ENCODE measurements at regions not wholly inside any gene's neighbourhood (a gene's known extent, or its start where the extent isn't known, plus 50 kb on each side); places are given as distances from the start of the nearest gene placed in this dataset.
A peak's percentile ranks its signal among the peaks of the same experiment; 100 is the strongest.

DNA sequence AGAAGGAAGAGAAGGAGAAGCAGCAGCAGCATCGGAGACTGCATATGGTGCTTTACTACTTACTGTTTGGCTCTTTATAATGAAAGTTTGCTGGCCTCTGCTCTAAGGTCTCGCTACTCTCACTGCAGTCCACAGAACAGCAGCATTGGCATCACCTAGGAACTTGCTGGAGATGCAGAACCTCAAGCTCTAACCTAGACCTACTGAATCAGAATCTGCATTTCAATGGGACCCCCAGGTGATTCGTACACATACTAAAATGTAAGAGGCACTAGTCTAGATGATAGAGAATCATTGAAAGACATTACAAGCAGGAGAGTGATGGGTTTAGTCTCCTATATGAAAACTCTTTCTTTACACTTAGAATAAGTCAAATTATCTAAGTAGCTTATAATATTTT, 270.6 kb downstream of the KLF5 start:
- Histone ChIP-seq H3K27ac (no peak overlapping the region), H3K27me3 (no peaks in the 10 kb centered on the region), H3K9me2 (replicated peaks; ENCODE audit: insufficient read depth) (no peaks in the 10 kb centered on the region), H3K79me2 (no peaks in the 10 kb centered on the region), H4K20me1 (ENCODE audit: insufficient read depth, poor library complexity, severe bottlenecking) (no peaks in the 10 kb centered on the region), H3K36me3 (replicated peaks; ENCODE audit: insufficient read depth, low read depth) (no peaks in the 10 kb centered on the region), H3K4me1 (ENCODE audit: insufficient read depth) (peaks cover 10% of the 10 kb centered on the region), H3K4me2 (no peak overlapping the region), H3K4me3 (no peak overlapping the region), H3K9me3 (ENCODE audit: low read depth) (no peaks in the 10 kb centered on the region), H2AFZ (no peak overlapping the region)
- DNase-seq (ENCODE audit: low spot score), result no peak
- no peak for TF ChIP-seq EZH2phosphoT487 (IDR thresholded peaks at IDR 0.05; ENCODE audit: low read depth, severe bottlenecking, unreplicated experiment)
- WGBS (ENCODE audit: low lambda C conversion rate, missing lambda C conversion rate), result 80% methylated on average over 3 of the region's 3 CpGs

DNA sequence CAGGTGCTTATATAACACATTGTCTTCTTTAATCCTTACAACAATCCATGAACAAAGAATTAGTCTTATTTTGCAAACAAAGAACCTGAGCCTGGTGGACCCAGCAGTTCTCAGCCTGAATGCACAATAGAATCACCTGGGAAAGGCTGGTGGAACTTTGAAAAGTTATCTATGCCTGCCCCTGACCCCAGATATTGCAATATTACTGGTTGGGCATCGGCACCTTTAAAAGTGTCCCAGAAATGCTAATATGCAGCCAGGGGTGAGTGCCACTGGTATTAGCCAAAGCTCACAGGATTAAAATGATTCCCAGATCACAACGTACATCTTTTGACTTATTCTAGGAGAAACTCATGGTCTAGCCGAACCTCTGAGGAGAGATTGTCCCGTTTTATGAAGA, 268.8 kb downstream of the KLF5 start:
- Histone ChIP-seq H3K9me2 (replicated peaks; ENCODE audit: insufficient read depth) (no peaks in the 10 kb centered on the region), H3K27me3 (no peaks in the 10 kb centered on the region), H3K79me2 (no peaks in the 10 kb centered on the region), H3K4me3 (no peak overlapping the region), H3K4me2 (no peak overlapping the region), H2AFZ (no peak overlapping the region), H3K4me1 (ENCODE audit: insufficient read depth) (peaks cover 10% of the 10 kb centered on the region), H3K36me3 (replicated peaks; ENCODE audit: insufficient read depth, low read depth) (no peaks in the 10 kb centered on the region), H4K20me1 (ENCODE audit: insufficient read depth, poor library complexity, severe bottlenecking) (no peaks in the 10 kb centered on the region), H3K9me3 (ENCODE audit: low read depth) (no peaks in the 10 kb centered on the region), H3K27ac (peak overlapping the region; percentile 87)
- 73% methylated on average over 4 of the region's 4 CpGs for WGBS (ENCODE audit: low lambda C conversion rate, missing lambda C conversion rate)
- no peak for DNase-seq (ENCODE audit: low spot score)
- TF ChIP-seq, protein P1, sequence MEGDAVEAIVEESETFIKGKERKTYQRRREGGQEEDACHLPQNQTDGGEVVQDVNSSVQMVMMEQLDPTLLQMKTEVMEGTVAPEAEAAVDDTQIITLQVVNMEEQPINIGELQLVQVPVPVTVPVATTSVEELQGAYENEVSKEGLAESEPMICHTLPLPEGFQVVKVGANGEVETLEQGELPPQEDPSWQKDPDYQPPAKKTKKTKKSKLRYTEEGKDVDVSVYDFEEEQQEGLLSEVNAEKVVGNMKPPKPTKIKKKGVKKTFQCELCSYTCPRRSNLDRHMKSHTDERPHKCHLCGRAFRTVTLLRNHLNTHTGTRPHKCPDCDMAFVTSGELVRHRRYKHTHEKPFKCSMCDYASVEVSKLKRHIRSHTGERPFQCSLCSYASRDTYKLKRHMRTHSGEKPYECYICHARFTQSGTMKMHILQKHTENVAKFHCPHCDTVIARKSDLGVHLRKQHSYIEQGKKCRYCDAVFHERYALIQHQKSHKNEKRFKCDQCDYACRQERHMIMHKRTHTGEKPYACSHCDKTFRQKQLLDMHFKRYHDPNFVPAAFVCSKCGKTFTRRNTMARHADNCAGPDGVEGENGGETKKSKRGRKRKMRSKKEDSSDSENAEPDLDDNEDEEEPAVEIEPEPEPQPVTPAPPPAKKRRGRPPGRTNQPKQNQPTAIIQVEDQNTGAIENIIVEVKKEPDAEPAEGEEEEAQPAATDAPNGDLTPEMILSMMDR (IDR thresholded peaks at IDR 0.05; ENCODE audit: poor library complexity), result no peak
- TF ChIP-seq EZH2phosphoT487 (IDR thresholded peaks at IDR 0.05; ENCODE audit: low read depth, severe bottlenecking, unreplicated experiment) (no peak), EZH2 (IDR thresholded peaks at IDR 0.05; ENCODE audit: borderline replicate concordance) (no peak)

DNA sequence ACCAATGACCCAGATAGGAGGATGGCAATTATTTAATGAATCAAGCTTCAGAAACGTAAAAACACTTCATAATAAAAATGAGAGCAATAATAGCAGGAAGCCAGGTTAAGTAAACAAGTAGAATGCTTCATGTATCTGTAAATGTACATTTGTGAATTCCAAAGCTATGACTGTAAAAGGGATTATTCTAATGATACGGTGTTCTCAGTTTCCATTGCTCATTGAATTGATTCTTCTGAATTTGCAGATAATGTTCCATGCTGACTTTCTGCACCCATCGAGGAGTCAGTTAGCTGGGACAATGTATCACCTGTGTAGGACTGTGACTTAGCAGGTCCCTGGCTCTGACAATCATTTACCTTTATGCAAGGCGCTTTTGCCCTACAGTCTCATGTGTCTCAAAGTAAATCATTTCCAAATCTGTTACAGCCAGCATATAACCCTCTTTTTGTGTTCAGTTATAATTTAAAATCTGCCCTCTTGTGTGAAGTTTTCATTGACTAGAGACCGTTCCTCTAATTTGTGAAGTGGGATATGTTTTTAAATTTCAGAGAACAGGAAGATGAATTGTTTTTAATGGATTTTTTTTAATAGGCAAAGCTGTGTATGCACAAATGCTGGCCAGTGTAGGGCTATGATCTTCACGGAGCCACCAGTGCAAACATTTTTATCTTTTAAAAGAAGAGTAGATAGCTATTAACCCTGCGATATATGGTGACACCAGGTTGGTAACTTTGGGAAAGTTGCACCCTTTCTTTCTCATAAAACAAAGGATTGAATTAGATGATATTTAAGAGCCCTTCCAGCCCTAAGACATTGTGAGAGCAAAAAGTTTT, 267.1 kb downstream of the KLF5 start:
- H3K9me2 ChIP-seq (replicated peaks; ENCODE audit: insufficient read depth), result no peaks in the 10 kb centered on the region
- no peaks in the 10 kb centered on the region for H4K20me1 ChIP-seq (ENCODE audit: insufficient read depth, poor library complexity, severe bottlenecking)
- H3K4me1 ChIP-seq (ENCODE audit: insufficient read depth), result peaks cover 10% of the 10 kb centered on the region
- H3K4me2 ChIP-seq, result peak overlapping the region; percentile 62
- H3K36me3 ChIP-seq (replicated peaks; ENCODE audit: insufficient read depth, low read depth), result no peaks in the 10 kb centered on the region
- peak overlapping the region; percentile 7 for H2AFZ ChIP-seq
- WGBS (ENCODE audit: low lambda C conversion rate, missing lambda C conversion rate), result 43% methylated on average over 7 of the region's 7 CpGs
- H3K27me3 ChIP-seq, result no peaks in the 10 kb centered on the region
- TF ChIP-seq EZH2phosphoT487 (IDR thresholded peaks at IDR 0.05; ENCODE audit: low read depth, severe bottlenecking, unreplicated experiment) (no peak), EZH2 (IDR thresholded peaks at IDR 0.05; ENCODE audit: borderline replicate concordance) (no peak)
- TF ChIP-seq, protein P1 (IDR thresholded peaks at IDR 0.05; ENCODE audit: poor library complexity), result no peak
- H3K27ac ChIP-seq, result peak overlapping the region; percentile 87
- no peaks in the 10 kb centered on the region for H3K9me3 ChIP-seq (ENCODE audit: low read depth)
- peak; percentile 70 for DNase-seq (ENCODE audit: low spot score)
- H3K79me2 ChIP-seq, result no peaks in the 10 kb centered on the region
- H3K4me3 ChIP-seq, result no peak overlapping the region

DNA sequence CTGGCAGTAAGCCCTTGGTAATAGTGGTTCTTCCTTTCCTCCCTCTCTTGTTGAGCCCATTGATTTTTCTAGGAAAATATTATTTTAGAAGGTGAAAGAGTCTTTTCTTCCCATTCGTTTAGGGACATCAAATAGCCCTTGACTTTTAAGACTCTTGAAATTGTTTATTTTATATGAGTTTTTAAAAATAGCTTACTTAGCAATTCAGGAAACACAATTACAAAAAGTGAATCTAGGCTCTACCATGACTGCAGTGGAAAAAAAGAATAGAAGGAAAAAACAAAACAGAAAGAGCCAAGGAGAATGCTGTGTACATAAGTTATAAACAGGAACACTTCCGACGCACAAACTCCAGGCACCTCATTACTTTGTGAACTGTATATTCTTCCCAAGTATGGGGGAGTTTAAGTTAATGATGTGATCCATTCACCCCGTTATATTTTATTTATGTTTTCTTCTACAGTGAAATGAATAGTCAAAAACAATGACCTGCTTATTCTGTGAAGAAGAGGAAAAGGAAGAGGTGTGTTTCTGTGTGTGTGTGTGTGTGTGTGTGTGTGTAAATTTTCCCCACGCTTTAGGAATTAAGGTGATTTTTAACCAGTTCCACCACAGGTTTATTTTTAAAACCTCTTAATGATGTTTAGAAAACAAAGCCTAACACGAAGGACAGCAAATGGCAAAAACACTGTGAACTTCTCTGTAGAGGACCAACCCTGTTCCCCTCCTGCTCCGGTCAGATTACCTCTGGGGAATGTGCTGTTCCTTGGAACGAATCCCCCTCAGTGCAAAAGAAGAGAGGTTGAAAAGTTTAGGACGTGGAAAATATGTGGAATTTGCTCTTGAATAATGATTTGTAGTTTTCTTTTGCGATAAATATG, 266.3 kb downstream of the KLF5 start:
- Histone ChIP-seq H3K4me2 (peak overlapping the region; percentile 62), H3K27ac (peak overlapping the region; percentile 87), H3K4me1 (ENCODE audit: insufficient read depth) (peaks cover 10% of the 10 kb centered on the region), H3K4me3 (no peak overlapping the region), H3K27me3 (no peaks in the 10 kb centered on the region), H4K20me1 (ENCODE audit: insufficient read depth, poor library complexity, severe bottlenecking) (no peaks in the 10 kb centered on the region), H3K9me2 (replicated peaks; ENCODE audit: insufficient read depth) (no peaks in the 10 kb centered on the region), H3K36me3 (replicated peaks; ENCODE audit: insufficient read depth, low read depth) (no peaks in the 10 kb centered on the region), H3K79me2 (no peaks in the 10 kb centered on the region), H3K9me3 (ENCODE audit: low read depth) (no peaks in the 10 kb centered on the region), H2AFZ (peak overlapping the region; percentile 7)
- 42% methylated on average over 10 of the region's 10 CpGs for WGBS (ENCODE audit: low lambda C conversion rate, missing lambda C conversion rate)
- no peak for DNase-seq (ENCODE audit: low spot score)
- TF ChIP-seq, protein P1 (IDR thresholded peaks at IDR 0.05; ENCODE audit: poor library complexity), result no peak
- TF ChIP-seq EZH2phosphoT487 (IDR thresholded peaks at IDR 0.05; ENCODE audit: low read depth, severe bottlenecking, unreplicated experiment) (no peak), EZH2 (IDR thresholded peaks at IDR 0.05; ENCODE audit: borderline replicate concordance) (no peak)

Data from hepatocyte (in vitro differentiated cells).